Activated CD8-positive, alpha-beta memory T cell treated with anti-CD3 and anti-CD28 coated beads, Interleukin-2, amount 10 ng/mL, durations not matched to agents 7 days and 5 days (primary cell): ENCODE measurements at regions not wholly inside any gene's neighbourhood (a gene's known extent, or its start where the extent isn't known, plus 50 kb on each side); places are given as distances from the start of the nearest gene placed in this dataset.
"Not testable (repeated sequence)": the region's sequence is repeated elsewhere in the genome, so short reads cannot be mapped to it uniquely, and the experiment has no call there.

Experiments
- ATAC-seq: fragments of 150-1000 bp; cut with Tn5 transposase; one replicate; pipeline ENCODE4 v1.10.0; 2021; ENCODE audit warnings: moderate library complexity
- CTCF ChIA-PET: fragments of 350-600 bp; sonication (Branson Sonifier 250); formaldehyde crosslinking; loops from one replicate; lab custom pipeline; 2021; ENCODE audit warnings: antibody characterized with exemption; lab: Charles Lee
- DNase-seq: peaks from one replicate; pipeline ENCODE4 v3.0.0-alpha.2; 2020
- H3K27ac Mint-ChIP-seq: one replicate; pipeline ENCODE4 v1.8.0; 2021; ENCODE audit warnings: mild to moderate bottlenecking, mixed read lengths
- H3K27me3 Mint-ChIP-seq: one replicate; pipeline ENCODE4 v1.8.0; 2021; ENCODE audit warnings: mixed read lengths
- H3K36me3 Mint-ChIP-seq: one replicate; pipeline ENCODE4 v1.8.0; 2021; ENCODE audit warnings: mild to moderate bottlenecking, mixed read lengths
- H3K4me1 Mint-ChIP-seq: one replicate; pipeline ENCODE4 v1.8.0; 2021; ENCODE audit warnings: mixed read lengths
- H3K4me3 Mint-ChIP-seq: one replicate; pipeline ENCODE4 v1.8.0; 2021; ENCODE audit warnings: mild to moderate bottlenecking, moderate library complexity, mixed read lengths
- H3K9me3 Mint-ChIP-seq: one replicate; pipeline ENCODE4 v1.8.0; 2022; ENCODE audit warnings: low read depth, mixed read lengths

GRCh38 chr12:3379079-3379478 is 111.9 kb upstream of the PRMT8 start:
- Mint-ChIP-seq H3K4me3 (no peak overlapping the region), H3K27ac (no peak overlapping the region), H3K4me1 (peaks cover 3% of the 10 kb centered on the region), H3K9me3 (no peaks in the 10 kb centered on the region), H3K36me3 (no peaks in the 10 kb centered on the region), H3K27me3 (peaks cover 35% of the 10 kb centered on the region)
- ATAC-seq, result no peak
- no peak for DNase-seq
- CTCF ChIA-PET, result no interaction called here

- no peak overlapping the region for H3K27ac Mint-ChIP-seq
- ATAC-seq, result no peak
- H3K36me3 Mint-ChIP-seq, result no peaks in the 10 kb centered on the region
- H3K4me3 Mint-ChIP-seq, result no peak overlapping the region
- no peaks in the 10 kb centered on the region for H3K4me1 Mint-ChIP-seq
- H3K27me3 Mint-ChIP-seq, result peaks cover 38% of the 10 kb centered on the region
- CTCF ChIA-PET, result no interaction called here
- no peaks in the 10 kb centered on the region for H3K9me3 Mint-ChIP-seq
- DNase-seq, result no peak
Observed at GRCh38 chr12:3380200-3381043, 110.6 kb upstream of the PRMT8 start.

GRCh38 chr12:3381059-3382047 is 109.7 kb upstream of the PRMT8 start:
- H3K36me3 Mint-ChIP-seq, result no peaks in the 10 kb centered on the region
- no peak for ATAC-seq
- CTCF ChIA-PET, result no interaction called here

GRCh38 chr12:3389986-3390385 is 101.0 kb upstream of the PRMT8 start:
- ATAC-seq (no peak), DNase-seq (no peak)
- Mint-ChIP-seq H3K36me3 (no peaks in the 10 kb centered on the region), H3K9me3 (no peaks in the 10 kb centered on the region), H3K4me3 (no peak overlapping the region), H3K4me1 (no peaks in the 10 kb centered on the region), H3K27ac (no peak overlapping the region), H3K27me3 (peaks cover 6% of the 10 kb centered on the region)
- CTCF ChIA-PET, result no interaction called here

More at GRCh38 chr12:3381059-3382047, 109.7 kb upstream of the PRMT8 start:
- Mint-ChIP-seq H3K4me1 (no peaks in the 10 kb centered on the region), H3K9me3 (no peaks in the 10 kb centered on the region), H3K27ac (no peak overlapping the region), H3K4me3 (no peak overlapping the region), H3K27me3 (peaks cover 41% of the 10 kb centered on the region)
- DNase-seq, result no peak

DNA sequence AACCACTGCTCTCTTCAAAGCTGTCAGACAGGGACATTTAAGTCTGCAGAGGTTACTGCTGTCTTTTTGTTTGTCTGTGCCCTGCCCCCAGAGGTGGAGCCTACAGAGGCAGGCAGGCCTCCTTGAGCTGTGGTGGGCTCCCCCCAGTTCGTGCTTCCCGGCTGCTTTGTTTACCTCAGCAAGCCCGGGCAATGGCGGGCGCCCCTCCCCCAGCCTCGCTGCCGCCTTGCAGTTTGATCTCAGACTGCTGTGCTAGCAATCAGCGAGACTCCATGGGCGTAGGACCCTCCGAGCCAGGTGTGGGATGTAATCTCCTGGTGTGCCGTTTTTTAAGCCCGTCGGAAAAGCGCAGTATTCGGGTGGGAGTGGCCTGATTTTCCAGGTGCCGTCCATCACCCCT is 93.4 kb upstream of the PRMT8 start:
- H3K4me1 Mint-ChIP-seq, H3K36me3 Mint-ChIP-seq, H3K27ac Mint-ChIP-seq, H3K9me3 Mint-ChIP-seq, H3K4me3 Mint-ChIP-seq, DNase-seq, ATAC-seq, CTCF ChIA-PET: not testable (repeated sequence)
- H3K27me3 Mint-ChIP-seq, result peaks cover 17% of the 10 kb centered on the region

DNA sequence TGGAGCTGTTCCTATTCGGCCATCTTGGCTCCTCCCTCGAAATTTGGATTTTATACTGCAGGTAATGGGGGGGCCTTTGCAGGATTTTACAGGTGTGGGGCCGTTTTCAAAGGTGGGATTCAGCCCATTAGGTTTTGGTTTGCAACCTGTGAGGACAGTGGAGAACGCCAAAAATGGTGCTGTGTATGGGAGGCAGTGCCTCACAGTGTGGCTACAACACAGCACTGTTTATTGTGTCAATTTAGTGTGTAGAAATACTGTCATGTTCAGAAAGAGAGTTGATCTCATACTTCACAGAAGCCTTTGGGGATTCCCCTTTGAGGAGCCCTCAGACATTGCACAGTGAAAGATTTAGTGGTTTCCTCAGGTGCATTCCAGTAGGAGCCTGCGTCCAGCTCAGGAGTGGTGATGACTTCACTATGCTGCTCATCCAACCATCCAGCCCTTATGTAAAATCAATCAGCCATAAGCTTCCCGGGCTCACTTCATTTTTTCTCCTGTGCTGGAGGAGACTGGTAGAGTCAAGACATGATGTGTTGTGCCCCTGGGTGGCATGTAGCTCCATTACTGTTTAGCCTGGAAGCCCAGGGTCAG is 92.7 kb upstream of the PRMT8 start:
- CTCF ChIA-PET, result no interaction called here
- no peak for ATAC-seq

DNA sequence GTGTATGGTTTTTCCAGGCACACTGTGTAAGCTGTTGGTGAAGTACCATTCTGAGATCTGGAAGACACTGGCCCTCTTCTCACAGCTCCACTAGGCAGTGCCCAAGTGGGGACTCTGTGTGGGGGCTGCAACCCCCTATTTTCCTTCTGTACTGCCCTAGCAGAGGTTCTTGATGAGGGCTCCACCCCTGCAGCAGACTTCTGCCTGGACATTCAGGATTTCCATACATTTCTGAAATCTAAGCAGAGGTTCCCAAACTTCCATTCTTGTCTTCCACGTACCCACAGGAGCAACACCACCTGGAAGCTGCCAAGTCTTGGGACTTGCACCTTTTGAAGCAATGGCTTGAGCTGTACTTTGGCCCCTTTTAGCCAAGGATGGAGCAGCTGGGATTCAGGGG is 85.2 kb upstream of the PRMT8 start:
- DNase-seq (no peak), ATAC-seq (no peak)
- H3K27ac Mint-ChIP-seq, result no peak overlapping the region
- H3K9me3 Mint-ChIP-seq, result peaks cover 20% of the 10 kb centered on the region
- no peaks in the 10 kb centered on the region for H3K4me1 Mint-ChIP-seq
- H3K27me3 Mint-ChIP-seq, result peaks cover 3% of the 10 kb centered on the region
- peaks cover 8% of the 10 kb centered on the region for H3K36me3 Mint-ChIP-seq
- CTCF ChIA-PET, result no interaction called here
- H3K4me3 Mint-ChIP-seq, result no peak overlapping the region

More for the DNA sequence above, 92.7 kb upstream of the PRMT8 start:
- Mint-ChIP-seq H3K4me1 (no peaks in the 10 kb centered on the region), H3K9me3 (no peaks in the 10 kb centered on the region), H3K27ac (no peak overlapping the region), H3K4me3 (no peak overlapping the region), H3K36me3 (no peaks in the 10 kb centered on the region), H3K27me3 (peaks cover 17% of the 10 kb centered on the region)
- no peak for DNase-seq

GRCh38 chr12:3407723-3408122 is 83.3 kb upstream of the PRMT8 start:
- no peak overlapping the region for H3K27ac Mint-ChIP-seq
- peaks cover 3% of the 10 kb centered on the region for H3K27me3 Mint-ChIP-seq
- no peak for DNase-seq
- H3K9me3 Mint-ChIP-seq, result peaks cover 20% of the 10 kb centered on the region
- H3K4me1 Mint-ChIP-seq, result no peaks in the 10 kb centered on the region
- ATAC-seq, result no peak
- CTCF ChIA-PET, result interaction anchor here (0.8 kb wide), 1 partner anchor 13 kb away, joined by 3 read pairs; no protein-coding TSS in a partner anchor
- no peak overlapping the region for H3K4me3 Mint-ChIP-seq
- H3K36me3 Mint-ChIP-seq, result peaks cover 8% of the 10 kb centered on the region

DNA sequence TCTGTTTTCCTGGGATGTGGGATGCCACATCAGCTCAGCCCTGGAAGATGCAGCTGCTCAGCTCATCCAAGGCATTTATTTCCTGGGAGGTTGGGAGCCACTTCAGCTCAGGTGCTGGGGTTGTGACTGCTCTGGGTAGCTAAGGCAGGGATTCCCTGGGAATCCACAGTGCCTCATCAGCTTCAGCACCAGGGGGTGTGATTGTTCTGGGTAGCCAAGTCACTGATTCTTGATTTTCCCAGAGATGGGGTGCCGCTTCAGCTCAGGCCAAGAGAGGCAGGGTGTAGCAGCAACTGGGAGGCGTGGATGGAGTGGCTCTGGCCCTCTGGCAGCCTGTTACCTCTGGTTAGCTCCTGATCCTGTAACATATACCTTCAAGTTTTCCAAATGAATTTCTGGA is 81.3 kb upstream of the PRMT8 start:
- Mint-ChIP-seq H3K36me3 (peaks cover 8% of the 10 kb centered on the region), H3K4me3 (no peak overlapping the region), H3K27me3 (peaks cover 5% of the 10 kb centered on the region), H3K4me1 (no peaks in the 10 kb centered on the region), H3K9me3 (peaks cover 20% of the 10 kb centered on the region), H3K27ac (no peak overlapping the region)
- ATAC-seq (no peak), DNase-seq (no peak)
- CTCF ChIA-PET, result no interaction called here

DNA sequence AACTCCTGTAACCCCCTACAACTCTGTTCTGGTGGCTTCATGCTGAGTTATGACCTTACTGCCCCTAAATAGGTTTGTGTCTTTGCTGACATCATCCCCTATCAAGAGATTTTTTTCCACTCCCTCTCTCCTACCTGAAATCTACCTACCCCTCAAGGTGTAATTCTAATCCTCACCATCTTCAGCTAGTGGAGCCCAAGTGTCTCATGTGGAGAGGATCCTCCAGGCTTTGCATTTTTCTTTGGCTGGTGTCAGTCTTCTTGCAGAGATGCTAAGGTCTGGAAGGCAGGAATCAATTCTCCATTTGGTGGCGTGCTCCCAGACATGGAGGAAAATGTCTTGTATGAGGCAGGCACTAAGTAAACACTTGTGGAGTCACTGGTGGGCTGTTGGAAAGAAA is 74.8 kb upstream of the PRMT8 start:
- no peak for DNase-seq
- no peaks in the 10 kb centered on the region for H3K9me3 Mint-ChIP-seq
- H3K27me3 Mint-ChIP-seq, result peaks cover 17% of the 10 kb centered on the region
- H3K4me1 Mint-ChIP-seq, result no peaks in the 10 kb centered on the region
- no peak for ATAC-seq
- CTCF ChIA-PET, result no interaction called here
- no peak overlapping the region for H3K27ac Mint-ChIP-seq
- H3K4me3 Mint-ChIP-seq, result no peak overlapping the region
- H3K36me3 Mint-ChIP-seq, result no peaks in the 10 kb centered on the region

- Mint-ChIP-seq H3K9me3 (no peaks in the 10 kb centered on the region), H3K36me3 (no peaks in the 10 kb centered on the region), H3K4me1 (no peaks in the 10 kb centered on the region), H3K27ac (no peak overlapping the region), H3K27me3 (peaks cover 15% of the 10 kb centered on the region), H3K4me3 (no peak overlapping the region)
- CTCF ChIA-PET, result no interaction called here
- ATAC-seq (no peak), DNase-seq (no peak)
Observed at GRCh38 chr12:3416670-3417069, 74.3 kb upstream of the PRMT8 start.

GRCh38 chr12:3417113-3417512 is 73.9 kb upstream of the PRMT8 start:
- no peak for ATAC-seq
- CTCF ChIA-PET, result no interaction called here
- H3K4me3 Mint-ChIP-seq, result no peak overlapping the region
- peaks cover 14% of the 10 kb centered on the region for H3K27me3 Mint-ChIP-seq
- no peaks in the 10 kb centered on the region for H3K9me3 Mint-ChIP-seq
- no peaks in the 10 kb centered on the region for H3K4me1 Mint-ChIP-seq
- H3K27ac Mint-ChIP-seq, result no peak overlapping the region
- DNase-seq, result no peak
- no peaks in the 10 kb centered on the region for H3K36me3 Mint-ChIP-seq

GRCh38 chr12:3417937-3418462 is 73.0 kb upstream of the PRMT8 start:
- no peaks in the 10 kb centered on the region for H3K36me3 Mint-ChIP-seq
- no peaks in the 10 kb centered on the region for H3K4me1 Mint-ChIP-seq
- no peak for ATAC-seq
- DNase-seq, result no peak
- H3K27me3 Mint-ChIP-seq, result peaks cover 16% of the 10 kb centered on the region
- CTCF ChIA-PET, result no interaction called here
- no peak overlapping the region for H3K27ac Mint-ChIP-seq
- H3K9me3 Mint-ChIP-seq, result no peaks in the 10 kb centered on the region
- no peak overlapping the region for H3K4me3 Mint-ChIP-seq
